BE2C (cell line): ENCODE measurements at regions not wholly inside any gene's neighbourhood (a gene's known extent, or its start where the extent isn't known, plus 50 kb on each side); places are given as distances from the start of the nearest gene placed in this dataset.

ENCODE experiments used
- DNase-seq: peaks from one replicate; pipeline ENCODE4 v3.0.0-alpha.2; 2020
- H3K27me3 ChIP-seq: fragments of 250-450 bp; sonication (Bioruptor Pico); 2 replicates; pipeline ENCODE4 v1.5.1; 2020; ENCODE audit warnings: mild to moderate bottlenecking
- H3K36me3 ChIP-seq: fragments of 250-450 bp; sonication (Bioruptor Pico); 2 replicates; pipeline ENCODE4 v1.5.1; 2020; ENCODE audit warnings: mild to moderate bottlenecking
- H3K4me1 ChIP-seq: fragments of 250-450 bp; sonication (Bioruptor Pico); 2 replicates; pipeline ENCODE4 v1.5.1; 2020
- H3K4me3 ChIP-seq: 2 replicates; pipeline ENCODE4 v1.5.1; 2011; ENCODE audit warnings: low read depth, low read length
- H3K9me3 ChIP-seq: fragments of 250-450 bp; sonication (Bioruptor Pico); 2 replicates; pipeline ENCODE4 v1.5.1; 2020
- CTCF ChIP-seq: IDR thresholded peaks from 2 replicates; pipeline ENCODE4 v1.5.1; 2012; ENCODE audit warnings: mild to moderate bottlenecking, low read depth, low read length

- DNase-seq, result no peak
- H3K36me3 ChIP-seq, result no peaks in the 10 kb centered on the region
- no peaks in the 10 kb centered on the region for H3K4me1 ChIP-seq
- TF ChIP-seq CTCF, result no peak
- no peaks in the 10 kb centered on the region for H3K27me3 ChIP-seq
- no peak overlapping the region for H3K4me3 ChIP-seq
- H3K9me3 ChIP-seq, result no peaks in the 10 kb centered on the region; the same call in 1 of the 2 replicates
These were observed 782.0 kb upstream of the KLHL1 start for GRCh38 chr13:70890289-70890688.

GRCh38 chr13:70889163-70889562 is 780.9 kb upstream of the KLHL1 start:
- no peaks in the 10 kb centered on the region for H3K4me1 ChIP-seq
- H3K4me3 ChIP-seq, result no peak overlapping the region
- H3K27me3 ChIP-seq, result no peaks in the 10 kb centered on the region
- H3K9me3 ChIP-seq, result no peaks in the 10 kb centered on the region; the same call in 1 of the 2 replicates
- no peak for TF ChIP-seq CTCF
- DNase-seq, result no peak
- no peaks in the 10 kb centered on the region for H3K36me3 ChIP-seq

- H3K4me1 ChIP-seq, result no peaks in the 10 kb centered on the region
- no peaks in the 10 kb centered on the region for H3K36me3 ChIP-seq
- H3K4me3 ChIP-seq, result no peak overlapping the region
- no peak for DNase-seq
- H3K27me3 ChIP-seq, result no peaks in the 10 kb centered on the region
- TF ChIP-seq CTCF, result no peak
- no peaks in the 10 kb centered on the region; the same call in 1 of the 2 replicates for H3K9me3 ChIP-seq
These were observed 775.9 kb upstream of the KLHL1 start for GRCh38 chr13:70884196-70884595.

GRCh38 chr13:70874636-70875035 is 766.4 kb upstream of the KLHL1 start:
- H3K36me3 ChIP-seq, result no peaks in the 10 kb centered on the region
- no peak overlapping the region for H3K4me3 ChIP-seq
- H3K27me3 ChIP-seq, result no peaks in the 10 kb centered on the region
- no peak for DNase-seq
- TF ChIP-seq CTCF, result no peak
- H3K9me3 ChIP-seq, result no peaks in the 10 kb centered on the region
- H3K4me1 ChIP-seq, result peaks cover 3% of the 10 kb centered on the region; the same call in 1 of the 2 replicates

GRCh38 chr13:70864731-70865130 is 756.5 kb upstream of the KLHL1 start:
- TF ChIP-seq CTCF, result no peak
- no peaks in the 10 kb centered on the region for H3K4me1 ChIP-seq
- H3K27me3 ChIP-seq, result no peaks in the 10 kb centered on the region
- no peak for DNase-seq
- no peak overlapping the region for H3K4me3 ChIP-seq
- H3K9me3 ChIP-seq, result no peaks in the 10 kb centered on the region
- H3K36me3 ChIP-seq, result no peaks in the 10 kb centered on the region

DNA sequence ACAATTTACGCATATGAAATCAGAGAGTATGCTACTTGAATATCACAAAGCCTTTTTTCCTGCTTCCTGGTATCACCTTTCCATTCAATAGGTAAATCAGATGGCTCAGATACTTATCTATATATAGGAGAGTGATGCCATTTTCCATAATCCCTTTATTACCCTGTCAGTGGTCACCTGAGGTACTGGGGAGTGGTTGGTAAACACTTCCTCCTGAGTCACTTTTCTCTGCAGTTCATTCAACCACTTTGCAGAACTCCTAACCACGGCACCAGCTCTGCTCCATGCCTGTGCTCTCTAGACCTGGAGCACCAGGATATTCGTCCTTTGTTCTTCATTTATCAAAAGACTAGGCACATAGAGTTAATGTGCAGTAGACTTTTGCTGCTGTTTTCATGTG is 748.5 kb upstream of the KLHL1 start:
- Histone ChIP-seq H3K36me3 (no peaks in the 10 kb centered on the region), H3K4me1 (peaks cover 3% of the 10 kb centered on the region), H3K4me3 (no peak overlapping the region), H3K9me3 (no peaks in the 10 kb centered on the region), H3K27me3 (no peaks in the 10 kb centered on the region)
- DNase-seq, result no peak
- TF ChIP-seq CTCF, result no peak
